HEK293T (cell line): ENCODE measurements at regions not wholly inside any gene's neighbourhood (a gene's known extent, or its start where the extent isn't known, plus 50 kb on each side); places are given as distances from the start of the nearest gene placed in this dataset.

Source experiments
- CTCF ChIA-PET: fragments of 350-600 bp; formaldehyde crosslinking; extraction: SDS; loops from one replicate; lab custom pipeline; 2021; ENCODE audit warnings: antibody characterized with exemption, inconsistent platforms; lab: Yijun Ruan, JAX
- POLR2A ChIA-PET: fragments of 350-600 bp; formaldehyde crosslinking; extraction: SDS; loops from one replicate; lab custom pipeline; 2020; ENCODE audit warnings: antibody characterized with exemption, inconsistent platforms; lab: Yijun Ruan, JAX
- DNase-seq: peaks from one replicate; pipeline ENCODE4 v3.0.0; 2012; ENCODE audit warnings: mixed read lengths; ENCODE audit errors: extremely low spot score
- ARNT ChIP-seq: fragments of 450-650 bp; IDR thresholded peaks from 2 replicates; pipeline ENCODE4 v1.6.1; 2017; ENCODE audit warnings: mild to moderate bottlenecking
- BHLHE40 ChIP-seq: fragments of 450-650 bp; IDR thresholded peaks from 2 replicates; pipeline ENCODE4 v1.6.1; 2016; ENCODE audit warnings: mild to moderate bottlenecking, moderate library complexity, borderline replicate concordance
- CTBP1 ChIP-seq: fragments of 450-650 bp; IDR thresholded peaks from 2 replicates; pipeline ENCODE4 v1.6.1; 2016; ENCODE audit warnings: borderline replicate concordance
- ELF4 ChIP-seq: fragments of 450-650 bp; IDR thresholded peaks from 2 replicates; pipeline ENCODE4 v1.6.1; 2017; ENCODE audit warnings: antibody characterized with exemption
- FOXA1 ChIP-seq: fragments of 450-650 bp; IDR thresholded peaks from 2 replicates; pipeline ENCODE4 v1.6.1; 2016; ENCODE audit warnings: mild to moderate bottlenecking
- FOXK2 ChIP-seq: fragments of 450-650 bp; IDR thresholded peaks from 2 replicates; pipeline ENCODE4 v1.6.1; 2016; ENCODE audit warnings: mild to moderate bottlenecking
- FOXM1 ChIP-seq: fragments of 450-650 bp; IDR thresholded peaks from 2 replicates; pipeline ENCODE4 v1.6.1; 2017; ENCODE audit warnings: mild to moderate bottlenecking, borderline replicate concordance
- HDGF ChIP-seq: fragments of 450-650 bp; IDR thresholded peaks from 2 replicates; pipeline ENCODE4 v1.6.1; 2017; ENCODE audit warnings: antibody characterized with exemption, borderline replicate concordance
- L3MBTL2 ChIP-seq: fragments of 450-650 bp; conservative IDR thresholded peaks from 2 replicates; pipeline ENCODE4 v1.6.1; 2016; ENCODE audit warnings: mild to moderate bottlenecking
- LEF1 ChIP-seq: fragments of 450-650 bp; IDR thresholded peaks from 2 replicates; pipeline ENCODE4 v1.6.1; 2017; ENCODE audit warnings: mild to moderate bottlenecking, borderline replicate concordance
- NFRKB ChIP-seq: fragments of 450-650 bp; IDR thresholded peaks from 2 replicates; pipeline ENCODE4 v1.6.1; 2016; ENCODE audit warnings: mild to moderate bottlenecking, moderate library complexity
- PKNOX1 ChIP-seq: fragments of 450-650 bp; IDR thresholded peaks from 2 replicates; pipeline ENCODE4 v1.6.1; 2016
- SP1 ChIP-seq: fragments of 450-650 bp; IDR thresholded peaks from 2 replicates; pipeline ENCODE4 v1.6.1; 2017
- SUZ12 ChIP-seq: fragments of 450-650 bp; IDR thresholded peaks from 2 replicates; pipeline ENCODE4 v1.6.1; 2016; ENCODE audit warnings: mild to moderate bottlenecking
- TARDBP ChIP-seq: fragments of 450-650 bp; IDR thresholded peaks from 2 replicates; pipeline ENCODE4 v1.6.1; 2016
- ZNF384 ChIP-seq: fragments of 450-650 bp; IDR thresholded peaks from 2 replicates; pipeline ENCODE4 v1.6.1; 2016

- POLR2A ChIA-PET = no interaction called here
- DNase-seq = no peak
- no peak for TF ChIP-seq L3MBTL2
- TF ChIP-seq FOXA1 = no peak
- no peak for TF ChIP-seq SP1
- TF ChIP-seq ARNT = no peak
- TF ChIP-seq HDGF = no peak
- no peak for TF ChIP-seq ELF4
- no peak for TF ChIP-seq LEF1
- no peak for TF ChIP-seq BHLHE40
- TF ChIP-seq TARDBP = no peak
- no peak for TF ChIP-seq CTBP1
- no peak for TF ChIP-seq NFRKB
- TF ChIP-seq FOXK2 = no peak
- TF ChIP-seq SUZ12 = no peak
- CTCF ChIA-PET = no interaction called here
Observed at GRCh38 chr16:54813778-54814177, 116.9 kb upstream of the IRX5 start.

GRCh38 chr16:54812229-54812628 is 118.4 kb upstream of the IRX5 start:
- CTCF ChIA-PET = no interaction called here
- DNase-seq = no peak
- POLR2A ChIA-PET = no interaction called here
- TF ChIP-seq FOXK2 (no peak), L3MBTL2 (no peak), PKNOX1 (no peak), SP1 (no peak), CTBP1 (no peak), SUZ12 (no peak), ARNT (no peak), NFRKB (no peak), TARDBP (no peak), FOXA1 (no peak), BHLHE40 (no peak), ZNF384 (no peak), HDGF (no peak), LEF1 (no peak)

GRCh38 chr16:54808890-54809289 is 121.8 kb upstream of the IRX5 start:
- CTCF ChIA-PET = interaction anchor here (0.7 kb wide), 1 partner anchor 439 kb away, joined by 3 read pairs; no protein-coding TSS in a partner anchor
- no peak for DNase-seq
- POLR2A ChIA-PET = no interaction called here
- no peak for TF ChIP-seq L3MBTL2
- no peak for TF ChIP-seq CTBP1
- TF ChIP-seq NFRKB = no peak
- no peak for TF ChIP-seq SP1
- TF ChIP-seq BHLHE40 = no peak
- no peak for TF ChIP-seq PKNOX1
- no peak for TF ChIP-seq HDGF
- no peak for TF ChIP-seq TARDBP
- no peak for TF ChIP-seq ELF4
- TF ChIP-seq ZNF384 = no peak
- no peak for TF ChIP-seq FOXM1
- no peak for TF ChIP-seq SUZ12
- no peak for TF ChIP-seq ARNT

- ChIA-PET POLR2A (no interaction called here), CTCF (no interaction called here)
- no peak for DNase-seq
Observed at GRCh38 chr16:54806881-54807360, 123.7 kb upstream of the IRX5 start.

GRCh38 chr16:54806378-54806777 is 124.3 kb upstream of the IRX5 start:
- POLR2A ChIA-PET = no interaction called here
- CTCF ChIA-PET = no interaction called here
- no peak for DNase-seq

More at GRCh38 chr16:54806881-54807360, 123.7 kb upstream of the IRX5 start:
- TF ChIP-seq FOXK2 = no peak
- TF ChIP-seq SP1 = no peak
- no peak for TF ChIP-seq ZNF384
- TF ChIP-seq L3MBTL2 = no peak
- TF ChIP-seq LEF1 = no peak

GRCh38 chr16:54805648-54806047 is 125.0 kb upstream of the IRX5 start:
- ChIA-PET POLR2A (no interaction called here), CTCF (no interaction called here)
- TF ChIP-seq L3MBTL2 (no peak), TARDBP (no peak), ARNT (no peak), HDGF (no peak), SP1 (no peak), PKNOX1 (no peak), FOXA1 (no peak), FOXK2 (no peak), LEF1 (no peak)
- DNase-seq = no peak

More at GRCh38 chr16:54806378-54806777, 124.3 kb upstream of the IRX5 start:
- TF ChIP-seq FOXK2 (no peak), SUZ12 (no peak)
